WTC11 (cell line): ENCODE measurements at regions not wholly inside any gene's neighbourhood (a gene's known extent, or its start where the extent isn't known, plus 50 kb on each side); places are given as distances from the start of the nearest gene placed in this dataset.

ENCODE experiments used
- ATAC-seq: fragments of 200-7000 bp; cut with Tn5 transposase; 2 replicates; pipeline ENCODE4 v1.10.0; 2021; ENCODE audit warnings: mild to moderate bottlenecking, moderate library complexity
- CTCF ChIA-PET: fragments of 300-600 bp; sonication (Branson Sonifier 250); formaldehyde crosslinking; loops from one replicate; lab custom pipeline; 2021; ENCODE audit warnings: antibody characterized with exemption; lab: Charles Lee
- POLR2A ChIA-PET: fragments of 350-600 bp; sonication (Branson Sonifier 250); formaldehyde crosslinking; loops from one replicate; lab custom pipeline; 2021; ENCODE audit warnings: antibody characterized with exemption; lab: Charles Lee
- DNase-seq: peaks from one replicate; pipeline ENCODE4 v3.0.0; 2021; ENCODE audit warnings: low spot score
- H3K27ac Mint-ChIP-seq: 2 replicates; pipeline ENCODE4 v1.8.0; 2021; ENCODE audit warnings: mixed read lengths
- H3K27me3 Mint-ChIP-seq: 2 replicates; pipeline ENCODE4 v1.8.0; 2021; ENCODE audit warnings: low read depth, mild to moderate bottlenecking, moderate library complexity, mixed read lengths
- H3K36me3 Mint-ChIP-seq: 2 replicates; pipeline ENCODE4 v1.8.0; 2021; ENCODE audit warnings: mixed read lengths
- H3K4me1 Mint-ChIP-seq: 2 replicates; pipeline ENCODE4 v1.8.0; 2022; ENCODE audit warnings: mixed read lengths
- H3K4me3 Mint-ChIP-seq: 2 replicates; pipeline ENCODE4 v1.8.0; 2021; ENCODE audit warnings: mild to moderate bottlenecking, moderate library complexity, mixed read lengths
- H3K9me3 Mint-ChIP-seq: 2 replicates; pipeline ENCODE4 v1.8.0; 2021; ENCODE audit warnings: mixed read lengths
- ELF4 ChIP-seq: sonication (generic); formaldehyde crosslinking; IDR thresholded peaks from 2 replicates; pipeline ENCODE4 v1.8.1; 2022; ENCODE audit warnings: low read depth, mild to moderate bottlenecking, moderate library complexity, missing genetic modification reagents
- ESRRA ChIP-seq: sonication (generic); formaldehyde crosslinking; IDR thresholded peaks from 2 replicates; pipeline ENCODE4 v1.8.1; 2022; ENCODE audit warnings: mild to moderate bottlenecking, missing genetic modification reagents, borderline replicate concordance
- FOXK1 ChIP-seq: sonication (generic); formaldehyde crosslinking; IDR thresholded peaks from 2 replicates; pipeline ENCODE4 v1.8.0; 2022; ENCODE audit warnings: mild to moderate bottlenecking, moderate library complexity, missing genetic modification reagents
- FOXP1 ChIP-seq: sonication (generic); formaldehyde crosslinking; IDR thresholded peaks from 2 replicates; pipeline ENCODE4 v1.8.0; 2022; ENCODE audit warnings: missing genetic modification reagents, mild to moderate bottlenecking, moderate library complexity, borderline replicate concordance
- KAT7 ChIP-seq: sonication (generic); formaldehyde crosslinking; IDR thresholded peaks from 2 replicates; pipeline ENCODE4 v1.8.1; 2023; ENCODE audit warnings: missing genetic modification reagents, mild to moderate bottlenecking, borderline replicate concordance
- MYBL2 ChIP-seq: sonication (generic); formaldehyde crosslinking; IDR thresholded peaks from 2 replicates; pipeline ENCODE4 v1.8.1; 2023; ENCODE audit warnings: mild to moderate bottlenecking, moderate library complexity, missing genetic modification reagents
- RORB ChIP-seq: fragments of 250-450 bp; sonication (Bioruptor Pico); IDR thresholded peaks from 2 replicates; pipeline ENCODE4 v1.9.0; 2021; ENCODE audit warnings: mild to moderate bottlenecking
- SMAD4 ChIP-seq: sonication (generic); formaldehyde crosslinking; IDR thresholded peaks from 2 replicates; pipeline ENCODE4 v1.8.0; 2022; ENCODE audit warnings: mild to moderate bottlenecking, missing genetic modification reagents
- SOX15 ChIP-seq: fragments of 250-450 bp; sonication (Bioruptor Pico); IDR thresholded peaks from 2 replicates; pipeline ENCODE4 v1.9.0; 2021; ENCODE audit warnings: mild to moderate bottlenecking
- SP1 ChIP-seq: sonication (generic); formaldehyde crosslinking; conservative IDR thresholded peaks from 2 replicates; pipeline ENCODE4 v1.8.1; 2022; ENCODE audit warnings: missing genetic modification reagents
- TCF7 ChIP-seq: sonication (generic); formaldehyde crosslinking; IDR thresholded peaks from 2 replicates; pipeline ENCODE4 v1.8.0; 2022; ENCODE audit warnings: mild to moderate bottlenecking, low read depth, missing genetic modification reagents, moderate library complexity
- TP53 ChIP-seq: sonication (generic); formaldehyde crosslinking; IDR thresholded peaks from 2 replicates; pipeline ENCODE4 v1.8.1; 2023; ENCODE audit warnings: mild to moderate bottlenecking, missing genetic modification reagents
- ZNF219 ChIP-seq: sonication (generic); formaldehyde crosslinking; IDR thresholded peaks from 2 replicates; pipeline ENCODE4 v1.8.0; 2023; ENCODE audit warnings: missing genetic modification reagents, mild to moderate bottlenecking, borderline replicate concordance
- ZNF232 ChIP-seq: sonication (generic); formaldehyde crosslinking; IDR thresholded peaks from 2 replicates; pipeline ENCODE4 v1.8.0; 2022; ENCODE audit warnings: mild to moderate bottlenecking, missing genetic modification reagents
- ZNF263 ChIP-seq: sonication (generic); formaldehyde crosslinking; IDR thresholded peaks from 2 replicates; pipeline ENCODE4 v1.8.1; 2022; ENCODE audit warnings: low read depth, mild to moderate bottlenecking, moderate library complexity, missing genetic modification reagents
- ZNF416 ChIP-seq: fragments of 250-450 bp; sonication (Bioruptor Pico); IDR thresholded peaks from 2 replicates; pipeline ENCODE4 v1.9.0; 2021; ENCODE audit warnings: mild to moderate bottlenecking, inconsistent platforms
- ZNF423 ChIP-seq: fragments of 250-450 bp; sonication (Bioruptor Pico); IDR thresholded peaks from 2 replicates; pipeline ENCODE4 v2.1.2; 2022; ENCODE audit warnings: mild to moderate bottlenecking, moderate library complexity
- ZNF671 ChIP-seq: fragments of 250-450 bp; sonication (Bioruptor Pico); IDR thresholded peaks from 2 replicates; pipeline ENCODE4 v1.8.0; 2021; ENCODE audit warnings: mild to moderate bottlenecking
- TF ChIP-seq, protein P1 (sequence below): fragments of 250-450 bp; sonication (Bioruptor Pico); IDR thresholded peaks from 2 replicates; pipeline ENCODE4 v1.9.0; 2021; ENCODE audit warnings: mild to moderate bottlenecking, borderline replicate concordance
- TF ChIP-seq, protein P2 (sequence below): fragments of 250-450 bp; sonication (Bioruptor Pico); IDR thresholded peaks from 2 replicates; pipeline ENCODE4 v1.8.0; 2021; ENCODE audit warnings: mild to moderate bottlenecking
- TF ChIP-seq, protein P3 (sequence below): sonication (generic); formaldehyde crosslinking; IDR thresholded peaks from 2 replicates; pipeline ENCODE4 v1.8.0; 2022; ENCODE audit warnings: missing genetic modification reagents
- TF ChIP-seq, protein P4 (sequence below): sonication (generic); formaldehyde crosslinking; IDR thresholded peaks from 2 replicates; pipeline ENCODE4 v1.8.0; 2023; ENCODE audit warnings: missing genetic modification reagents, mild to moderate bottlenecking, borderline replicate concordance
- TF ChIP-seq, protein P5 (sequence below): sonication (generic); formaldehyde crosslinking; conservative IDR thresholded peaks from 2 replicates; pipeline ENCODE4 v1.8.1; 2022; ENCODE audit warnings: mild to moderate bottlenecking, missing genetic modification reagents
- TF ChIP-seq, protein P6 (sequence below): sonication (generic); formaldehyde crosslinking; IDR thresholded peaks from 2 replicates; pipeline ENCODE4 v1.8.0; 2022; ENCODE audit warnings: mild to moderate bottlenecking, missing genetic modification reagents

DNA sequence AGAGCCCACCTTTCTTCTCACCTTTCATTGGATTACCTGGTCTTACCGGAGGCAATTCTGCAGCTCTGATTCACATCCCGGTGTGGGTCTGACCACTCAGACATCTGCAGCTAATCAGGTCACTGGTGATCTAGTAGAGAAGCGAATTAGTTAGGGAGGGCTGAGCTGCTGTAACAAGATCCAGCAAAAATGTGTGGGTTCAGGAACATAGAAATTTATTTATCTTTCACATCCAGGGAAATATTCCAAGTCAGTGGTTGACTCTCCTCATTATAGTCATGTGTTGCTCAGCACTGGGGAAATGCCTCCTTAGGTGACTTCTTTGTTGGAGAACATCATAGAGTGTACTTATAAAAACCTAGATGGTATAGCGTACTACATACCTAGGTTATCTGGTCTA is 218.7 kb upstream of the PELI2 start (continued):
- TF ChIP-seq KAT7 (CRISPR knock-in tag) (no peak), RORB (CRISPR knock-in tag) (no peak), ZNF232 (CRISPR knock-in tag) (no peak), MYBL2 (CRISPR knock-in tag) (no peak), TP53 (CRISPR knock-in tag) (no peak)
- TF ChIP-seq, protein P1, sequence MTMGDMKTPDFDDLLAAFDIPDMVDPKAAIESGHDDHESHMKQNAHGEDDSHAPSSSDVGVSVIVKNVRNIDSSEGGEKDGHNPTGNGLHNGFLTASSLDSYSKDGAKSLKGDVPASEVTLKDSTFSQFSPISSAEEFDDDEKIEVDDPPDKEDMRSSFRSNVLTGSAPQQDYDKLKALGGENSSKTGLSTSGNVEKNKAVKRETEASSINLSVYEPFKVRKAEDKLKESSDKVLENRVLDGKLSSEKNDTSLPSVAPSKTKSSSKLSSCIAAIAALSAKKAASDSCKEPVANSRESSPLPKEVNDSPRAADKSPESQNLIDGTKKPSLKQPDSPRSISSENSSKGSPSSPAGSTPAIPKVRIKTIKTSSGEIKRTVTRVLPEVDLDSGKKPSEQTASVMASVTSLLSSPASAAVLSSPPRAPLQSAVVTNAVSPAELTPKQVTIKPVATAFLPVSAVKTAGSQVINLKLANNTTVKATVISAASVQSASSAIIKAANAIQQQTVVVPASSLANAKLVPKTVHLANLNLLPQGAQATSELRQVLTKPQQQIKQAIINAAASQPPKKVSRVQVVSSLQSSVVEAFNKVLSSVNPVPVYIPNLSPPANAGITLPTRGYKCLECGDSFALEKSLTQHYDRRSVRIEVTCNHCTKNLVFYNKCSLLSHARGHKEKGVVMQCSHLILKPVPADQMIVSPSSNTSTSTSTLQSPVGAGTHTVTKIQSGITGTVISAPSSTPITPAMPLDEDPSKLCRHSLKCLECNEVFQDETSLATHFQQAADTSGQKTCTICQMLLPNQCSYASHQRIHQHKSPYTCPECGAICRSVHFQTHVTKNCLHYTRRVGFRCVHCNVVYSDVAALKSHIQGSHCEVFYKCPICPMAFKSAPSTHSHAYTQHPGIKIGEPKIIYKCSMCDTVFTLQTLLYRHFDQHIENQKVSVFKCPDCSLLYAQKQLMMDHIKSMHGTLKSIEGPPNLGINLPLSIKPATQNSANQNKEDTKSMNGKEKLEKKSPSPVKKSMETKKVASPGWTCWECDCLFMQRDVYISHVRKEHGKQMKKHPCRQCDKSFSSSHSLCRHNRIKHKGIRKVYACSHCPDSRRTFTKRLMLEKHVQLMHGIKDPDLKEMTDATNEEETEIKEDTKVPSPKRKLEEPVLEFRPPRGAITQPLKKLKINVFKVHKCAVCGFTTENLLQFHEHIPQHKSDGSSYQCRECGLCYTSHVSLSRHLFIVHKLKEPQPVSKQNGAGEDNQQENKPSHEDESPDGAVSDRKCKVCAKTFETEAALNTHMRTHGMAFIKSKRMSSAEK (CRISPR knock-in tag), result no peak

DNA sequence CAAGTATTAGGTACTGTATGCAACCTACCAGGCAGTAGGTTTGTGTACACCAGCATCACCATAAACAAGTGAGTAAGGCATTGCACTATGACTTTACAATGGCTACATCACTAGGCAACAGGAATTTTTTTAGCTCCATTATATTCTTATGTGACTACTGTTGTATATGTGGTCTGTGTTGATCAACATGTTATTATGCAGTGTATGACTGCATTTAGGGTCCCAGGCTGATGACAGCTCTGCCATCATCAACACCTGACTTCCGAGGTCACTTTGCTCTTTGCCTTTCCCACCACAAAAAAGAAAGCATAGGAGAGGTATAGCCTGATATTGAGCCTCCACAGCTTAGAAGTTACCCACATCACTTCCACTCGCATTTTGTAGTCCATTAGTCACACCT is 217.5 kb upstream of the PELI2 start:
- TF ChIP-seq, protein P2, sequence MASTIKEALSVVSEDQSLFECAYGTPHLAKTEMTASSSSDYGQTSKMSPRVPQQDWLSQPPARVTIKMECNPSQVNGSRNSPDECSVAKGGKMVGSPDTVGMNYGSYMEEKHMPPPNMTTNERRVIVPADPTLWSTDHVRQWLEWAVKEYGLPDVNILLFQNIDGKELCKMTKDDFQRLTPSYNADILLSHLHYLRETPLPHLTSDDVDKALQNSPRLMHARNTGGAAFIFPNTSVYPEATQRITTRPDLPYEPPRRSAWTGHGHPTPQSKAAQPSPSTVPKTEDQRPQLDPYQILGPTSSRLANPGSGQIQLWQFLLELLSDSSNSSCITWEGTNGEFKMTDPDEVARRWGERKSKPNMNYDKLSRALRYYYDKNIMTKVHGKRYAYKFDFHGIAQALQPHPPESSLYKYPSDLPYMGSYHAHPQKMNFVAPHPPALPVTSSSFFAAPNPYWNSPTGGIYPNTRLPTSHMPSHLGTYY, result no peak
- TF ChIP-seq ELF4 (CRISPR knock-in tag) (no peak), FOXP1 (CRISPR knock-in tag) (no peak), SP1 (CRISPR knock-in tag) (no peak), TCF7 (no peak), ZNF671 (CRISPR knock-in tag) (no peak), ZNF423 (no peak), ZNF263 (CRISPR knock-in tag) (no peak), ZNF219 (CRISPR knock-in tag) (no peak), ZNF416 (CRISPR knock-in tag) (no peak), ESRRA (CRISPR knock-in tag) (no peak), SOX15 (CRISPR knock-in tag) (no peak), RORB (CRISPR knock-in tag) (no peak), SMAD4 (no peak), FOXK1 (CRISPR knock-in tag) (no peak)
- TF ChIP-seq, protein P3, sequence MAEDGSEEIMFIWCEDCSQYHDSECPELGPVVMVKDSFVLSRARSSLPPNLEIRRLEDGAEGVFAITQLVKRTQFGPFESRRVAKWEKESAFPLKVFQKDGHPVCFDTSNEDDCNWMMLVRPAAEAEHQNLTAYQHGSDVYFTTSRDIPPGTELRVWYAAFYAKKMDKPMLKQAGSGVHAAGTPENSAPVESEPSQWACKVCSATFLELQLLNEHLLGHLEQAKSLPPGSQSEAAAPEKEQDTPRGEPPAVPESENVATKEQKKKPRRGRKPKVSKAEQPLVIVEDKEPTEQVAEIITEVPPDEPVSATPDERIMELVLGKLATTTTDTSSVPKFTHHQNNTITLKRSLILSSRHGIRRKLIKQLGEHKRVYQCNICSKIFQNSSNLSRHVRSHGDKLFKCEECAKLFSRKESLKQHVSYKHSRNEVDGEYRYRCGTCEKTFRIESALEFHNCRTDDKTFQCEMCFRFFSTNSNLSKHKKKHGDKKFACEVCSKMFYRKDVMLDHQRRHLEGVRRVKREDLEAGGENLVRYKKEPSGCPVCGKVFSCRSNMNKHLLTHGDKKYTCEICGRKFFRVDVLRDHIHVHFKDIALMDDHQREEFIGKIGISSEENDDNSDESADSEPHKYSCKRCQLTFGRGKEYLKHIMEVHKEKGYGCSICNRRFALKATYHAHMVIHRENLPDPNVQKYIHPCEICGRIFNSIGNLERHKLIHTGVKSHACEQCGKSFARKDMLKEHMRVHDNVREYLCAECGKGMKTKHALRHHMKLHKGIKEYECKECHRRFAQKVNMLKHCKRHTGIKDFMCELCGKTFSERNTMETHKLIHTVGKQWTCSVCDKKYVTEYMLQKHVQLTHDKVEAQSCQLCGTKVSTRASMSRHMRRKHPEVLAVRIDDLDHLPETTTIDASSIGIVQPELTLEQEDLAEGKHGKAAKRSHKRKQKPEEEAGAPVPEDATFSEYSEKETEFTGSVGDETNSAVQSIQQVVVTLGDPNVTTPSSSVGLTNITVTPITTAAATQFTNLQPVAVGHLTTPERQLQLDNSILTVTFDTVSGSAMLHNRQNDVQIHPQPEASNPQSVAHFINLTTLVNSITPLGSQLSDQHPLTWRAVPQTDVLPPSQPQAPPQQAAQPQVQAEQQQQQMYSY (CRISPR knock-in tag), result no peak
- TF ChIP-seq, protein P4, sequence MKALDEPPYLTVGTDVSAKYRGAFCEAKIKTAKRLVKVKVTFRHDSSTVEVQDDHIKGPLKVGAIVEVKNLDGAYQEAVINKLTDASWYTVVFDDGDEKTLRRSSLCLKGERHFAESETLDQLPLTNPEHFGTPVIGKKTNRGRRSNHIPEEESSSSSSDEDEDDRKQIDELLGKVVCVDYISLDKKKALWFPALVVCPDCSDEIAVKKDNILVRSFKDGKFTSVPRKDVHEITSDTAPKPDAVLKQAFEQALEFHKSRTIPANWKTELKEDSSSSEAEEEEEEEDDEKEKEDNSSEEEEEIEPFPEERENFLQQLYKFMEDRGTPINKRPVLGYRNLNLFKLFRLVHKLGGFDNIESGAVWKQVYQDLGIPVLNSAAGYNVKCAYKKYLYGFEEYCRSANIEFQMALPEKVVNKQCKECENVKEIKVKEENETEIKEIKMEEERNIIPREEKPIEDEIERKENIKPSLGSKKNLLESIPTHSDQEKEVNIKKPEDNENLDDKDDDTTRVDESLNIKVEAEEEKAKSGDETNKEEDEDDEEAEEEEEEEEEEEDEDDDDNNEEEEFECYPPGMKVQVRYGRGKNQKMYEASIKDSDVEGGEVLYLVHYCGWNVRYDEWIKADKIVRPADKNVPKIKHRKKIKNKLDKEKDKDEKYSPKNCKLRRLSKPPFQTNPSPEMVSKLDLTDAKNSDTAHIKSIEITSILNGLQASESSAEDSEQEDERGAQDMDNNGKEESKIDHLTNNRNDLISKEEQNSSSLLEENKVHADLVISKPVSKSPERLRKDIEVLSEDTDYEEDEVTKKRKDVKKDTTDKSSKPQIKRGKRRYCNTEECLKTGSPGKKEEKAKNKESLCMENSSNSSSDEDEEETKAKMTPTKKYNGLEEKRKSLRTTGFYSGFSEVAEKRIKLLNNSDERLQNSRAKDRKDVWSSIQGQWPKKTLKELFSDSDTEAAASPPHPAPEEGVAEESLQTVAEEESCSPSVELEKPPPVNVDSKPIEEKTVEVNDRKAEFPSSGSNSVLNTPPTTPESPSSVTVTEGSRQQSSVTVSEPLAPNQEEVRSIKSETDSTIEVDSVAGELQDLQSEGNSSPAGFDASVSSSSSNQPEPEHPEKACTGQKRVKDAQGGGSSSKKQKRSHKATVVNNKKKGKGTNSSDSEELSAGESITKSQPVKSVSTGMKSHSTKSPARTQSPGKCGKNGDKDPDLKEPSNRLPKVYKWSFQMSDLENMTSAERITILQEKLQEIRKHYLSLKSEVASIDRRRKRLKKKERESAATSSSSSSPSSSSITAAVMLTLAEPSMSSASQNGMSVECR (CRISPR knock-in tag), result no peak
- TF ChIP-seq, protein P5, sequence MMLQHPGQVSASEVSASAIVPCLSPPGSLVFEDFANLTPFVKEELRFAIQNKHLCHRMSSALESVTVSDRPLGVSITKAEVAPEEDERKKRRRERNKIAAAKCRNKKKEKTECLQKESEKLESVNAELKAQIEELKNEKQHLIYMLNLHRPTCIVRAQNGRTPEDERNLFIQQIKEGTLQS (CRISPR knock-in tag), result no peak
- TF ChIP-seq, protein P6, sequence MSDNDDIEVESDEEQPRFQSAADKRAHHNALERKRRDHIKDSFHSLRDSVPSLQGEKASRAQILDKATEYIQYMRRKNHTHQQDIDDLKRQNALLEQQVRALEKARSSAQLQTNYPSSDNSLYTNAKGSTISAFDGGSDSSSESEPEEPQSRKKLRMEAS (CRISPR knock-in tag), result no peak
- no peak for ATAC-seq
- DNase-seq, result no peak
- H3K9me3 Mint-ChIP-seq, result peaks cover 3% of the 10 kb centered on the region; the same call in 1 of the 2 replicates
- no peaks in the 10 kb centered on the region for H3K27me3 Mint-ChIP-seq
- ChIA-PET POLR2A (interaction anchor here (1.1 kb wide), 1 partner anchor 57 kb away, joined by 3 read pairs; no protein-coding TSS in a partner anchor), CTCF (interaction anchor here (1.5 kb wide), 1 partner anchor 169 kb away, joined by 4 read pairs; no protein-coding TSS in a partner anchor)
- H3K36me3 Mint-ChIP-seq, result no peaks in the 10 kb centered on the region
- H3K4me3 Mint-ChIP-seq, result no peak overlapping the region
- H3K4me1 Mint-ChIP-seq, result peaks cover 8% of the 10 kb centered on the region
- H3K27ac Mint-ChIP-seq, result no peak overlapping the region
